Endodermal cell (in vitro differentiated cells): ENCODE measurements at regions not wholly inside any gene's neighbourhood (a gene's known extent, or its start where the extent isn't known, plus 50 kb on each side); places are given as distances from the start of the nearest gene placed in this dataset.

Source experiments
- DNase-seq: peaks from one replicate; pipeline ENCODE4 v3.0.0-alpha.2; 2017
- H3K27ac ChIP-seq: 2 replicates; pipeline ENCODE4 v1.5.1; 2013; ENCODE audit warnings: mild to moderate bottlenecking, low read depth, low read length, moderate library complexity
- H3K27me3 ChIP-seq: 2 replicates; pipeline ENCODE4 v1.6.1; 2013; ENCODE audit warnings: mild to moderate bottlenecking, low read length, moderate library complexity; ENCODE audit not compliant: insufficient read depth, control insufficient read depth, poor library complexity, severe bottlenecking
- H3K36me3 ChIP-seq: 2 replicates; pipeline ENCODE4 v1.7.0; 2013; ENCODE audit warnings: mild to moderate bottlenecking, low read length, moderate library complexity; ENCODE audit not compliant: control insufficient read depth, insufficient read depth
- H3K4me1 ChIP-seq: one replicate; pipeline ENCODE4 v1.7.0; 2013; ENCODE audit warnings: low read length; ENCODE audit not compliant: control insufficient read depth, insufficient read depth
- H3K4me3 ChIP-seq: 2 replicates; pipeline ENCODE4 v1.5.1; 2013; ENCODE audit warnings: mild to moderate bottlenecking, low read length, moderate library complexity
- H3K9ac ChIP-seq: 2 replicates; pipeline ENCODE4 v1.6.1; 2013; ENCODE audit warnings: mild to moderate bottlenecking, low read length, moderate library complexity; ENCODE audit not compliant: poor library complexity, severe bottlenecking; ENCODE audit errors: extremely low read depth
- H3K9me3 ChIP-seq: 2 replicates; pipeline ENCODE4 v1.6.1; 2013; ENCODE audit warnings: mild to moderate bottlenecking, low read length, moderate library complexity; ENCODE audit not compliant: control insufficient read depth
- H3K27ac Mint-ChIP-seq: 2 replicates; pipeline ENCODE4 v1.8.0; 2020; ENCODE audit warnings: mixed read lengths
- H3K27me3 Mint-ChIP-seq: 2 replicates; pipeline ENCODE4 v1.8.0; 2021; ENCODE audit warnings: mild to moderate bottlenecking, mixed read lengths; ENCODE audit not compliant: insufficient read depth
- H3K36me3 Mint-ChIP-seq: 2 replicates; pipeline ENCODE4 v1.8.0; 2020; ENCODE audit warnings: low read depth, mixed read lengths
- H3K4me1 Mint-ChIP-seq: 2 replicates; pipeline ENCODE4 v1.8.0; 2020; ENCODE audit warnings: mixed read lengths
- H3K4me3 Mint-ChIP-seq: 2 replicates; pipeline ENCODE4 v1.8.0; 2020; ENCODE audit warnings: mild to moderate bottlenecking, moderate library complexity, mixed read lengths
- H3K9me3 Mint-ChIP-seq: 2 replicates; pipeline ENCODE4 v1.8.0; 2020; ENCODE audit warnings: mild to moderate bottlenecking, mixed read lengths
- WGBS, 2 experiments: methylation state at CpG; one replicate each; pipeline versions ENCODE4 v1.1.5 to v1.1.7; 2013; ENCODE audit warnings: missing lambda C conversion rate in 2 of 2, mixed read lengths in 1 of 2; ENCODE audit not compliant: insufficient coverage in 1 of 2, insufficient read length in 1 of 2; 5-methylcytosine and 5-hydroxymethylcytosine counted together
- TF ChIP-seq, protein P1 (sequence below): fragments of 200-600 bp; sonication (generic); conservative IDR thresholded peaks from 2 replicates; pipeline ENCODE4 v1.5.0; 2021; ENCODE audit warnings: antibody characterized with exemption, mild to moderate bottlenecking

DNA sequence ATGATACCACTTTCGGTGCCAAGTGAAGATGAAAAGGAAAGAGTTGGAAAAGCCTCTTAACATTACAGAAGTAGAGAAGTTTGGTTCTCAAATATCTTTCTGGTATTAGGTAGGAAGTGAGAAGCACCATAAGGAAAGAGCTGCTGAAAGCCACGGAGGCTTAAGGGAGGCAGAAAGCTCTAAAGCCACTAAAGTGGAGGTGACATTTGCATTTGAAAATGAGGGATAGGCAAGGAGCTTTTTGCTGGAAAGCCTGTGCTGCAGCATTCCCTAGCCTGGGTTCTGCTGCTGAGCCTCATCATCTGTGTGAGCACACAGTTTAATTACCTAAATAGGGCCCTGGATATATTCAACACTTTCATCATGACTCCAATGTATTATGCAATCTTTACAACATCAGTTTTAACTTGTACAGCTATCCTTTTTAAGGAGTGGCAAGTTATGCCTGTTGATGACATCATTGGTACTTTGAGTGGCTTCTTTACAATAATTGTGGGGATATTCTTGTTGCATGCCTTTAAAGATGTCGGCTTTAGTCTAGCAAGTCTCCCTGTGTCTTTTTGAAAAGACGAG lies 315.4 kb downstream of the RBM26 start:
- no peaks in the 10 kb centered on the region for H3K27me3 ChIP-seq
- WGBS, 2 experiments, result 76 to 77% methylated on average over 2 to 4 of the region's 4 CpGs

DNA sequence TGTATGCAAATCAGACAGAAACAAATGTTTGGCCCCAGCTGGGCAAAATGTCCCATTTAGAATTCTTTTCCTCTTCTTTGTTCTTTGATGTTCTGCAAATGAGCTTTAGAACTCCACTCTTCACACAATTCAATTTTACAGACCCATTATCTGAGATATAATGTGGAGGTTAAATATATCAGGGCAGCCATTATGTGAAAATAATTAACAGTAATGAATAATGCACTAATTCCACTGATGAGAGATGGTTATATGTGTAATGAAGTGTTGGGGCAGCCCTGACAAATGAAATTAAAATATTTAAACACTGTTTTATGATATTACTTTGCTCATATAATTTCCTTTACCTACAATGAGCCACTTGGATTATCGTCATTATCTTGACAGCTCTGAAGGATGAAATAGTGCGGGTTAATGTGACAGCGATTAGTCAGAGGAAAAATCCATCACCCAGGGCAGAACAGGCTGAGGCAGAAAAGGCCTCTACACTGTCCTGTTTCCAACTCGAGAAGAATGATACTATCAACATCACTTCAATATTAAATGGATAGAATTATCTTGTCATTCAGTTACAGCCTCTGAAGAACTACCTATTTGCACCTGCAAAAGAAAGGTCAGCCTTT lies 321.1 kb downstream of the RBM26 start:
- H3K4me1 ChIP-seq, result no peaks in the 10 kb centered on the region
- Mint-ChIP-seq H3K4me3 (no peak overlapping the region), H3K4me1 (no peaks in the 10 kb centered on the region), H3K9me3 (peaks cover 10% of the 10 kb centered on the region), H3K27ac (no peak overlapping the region), H3K27me3 (no peaks in the 10 kb centered on the region), H3K36me3 (no peaks in the 10 kb centered on the region)
- H3K9ac ChIP-seq, result no peak overlapping the region
- WGBS, 2 experiments, result 89 to 94% methylated on average over 3 to 4 of the region's 4 CpGs
- no peak overlapping the region for H3K27ac ChIP-seq
- no peaks in the 10 kb centered on the region for H3K27me3 ChIP-seq
- H3K9me3 ChIP-seq, result no peaks in the 10 kb centered on the region
- TF ChIP-seq, protein P1, sequence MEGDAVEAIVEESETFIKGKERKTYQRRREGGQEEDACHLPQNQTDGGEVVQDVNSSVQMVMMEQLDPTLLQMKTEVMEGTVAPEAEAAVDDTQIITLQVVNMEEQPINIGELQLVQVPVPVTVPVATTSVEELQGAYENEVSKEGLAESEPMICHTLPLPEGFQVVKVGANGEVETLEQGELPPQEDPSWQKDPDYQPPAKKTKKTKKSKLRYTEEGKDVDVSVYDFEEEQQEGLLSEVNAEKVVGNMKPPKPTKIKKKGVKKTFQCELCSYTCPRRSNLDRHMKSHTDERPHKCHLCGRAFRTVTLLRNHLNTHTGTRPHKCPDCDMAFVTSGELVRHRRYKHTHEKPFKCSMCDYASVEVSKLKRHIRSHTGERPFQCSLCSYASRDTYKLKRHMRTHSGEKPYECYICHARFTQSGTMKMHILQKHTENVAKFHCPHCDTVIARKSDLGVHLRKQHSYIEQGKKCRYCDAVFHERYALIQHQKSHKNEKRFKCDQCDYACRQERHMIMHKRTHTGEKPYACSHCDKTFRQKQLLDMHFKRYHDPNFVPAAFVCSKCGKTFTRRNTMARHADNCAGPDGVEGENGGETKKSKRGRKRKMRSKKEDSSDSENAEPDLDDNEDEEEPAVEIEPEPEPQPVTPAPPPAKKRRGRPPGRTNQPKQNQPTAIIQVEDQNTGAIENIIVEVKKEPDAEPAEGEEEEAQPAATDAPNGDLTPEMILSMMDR, result no peak
- DNase-seq, result no peak
- no peak overlapping the region for H3K4me3 ChIP-seq
- no peaks in the 10 kb centered on the region for H3K36me3 ChIP-seq

More for the DNA sequence above, 315.4 kb downstream of the RBM26 start:
- TF ChIP-seq, protein P1, result no peak
- Mint-ChIP-seq H3K27me3 (no peaks in the 10 kb centered on the region), H3K27ac (no peak overlapping the region), H3K4me3 (no peak overlapping the region), H3K4me1 (no peaks in the 10 kb centered on the region), H3K9me3 (peaks cover 2% of the 10 kb centered on the region), H3K36me3 (no peaks in the 10 kb centered on the region)
- no peak overlapping the region for H3K27ac ChIP-seq
- DNase-seq, result no peak
- no peak overlapping the region for H3K9ac ChIP-seq
- H3K9me3 ChIP-seq, result no peaks in the 10 kb centered on the region
- H3K36me3 ChIP-seq, result no peaks in the 10 kb centered on the region
- H3K4me1 ChIP-seq, result no peaks in the 10 kb centered on the region
- H3K4me3 ChIP-seq, result no peak overlapping the region

DNA sequence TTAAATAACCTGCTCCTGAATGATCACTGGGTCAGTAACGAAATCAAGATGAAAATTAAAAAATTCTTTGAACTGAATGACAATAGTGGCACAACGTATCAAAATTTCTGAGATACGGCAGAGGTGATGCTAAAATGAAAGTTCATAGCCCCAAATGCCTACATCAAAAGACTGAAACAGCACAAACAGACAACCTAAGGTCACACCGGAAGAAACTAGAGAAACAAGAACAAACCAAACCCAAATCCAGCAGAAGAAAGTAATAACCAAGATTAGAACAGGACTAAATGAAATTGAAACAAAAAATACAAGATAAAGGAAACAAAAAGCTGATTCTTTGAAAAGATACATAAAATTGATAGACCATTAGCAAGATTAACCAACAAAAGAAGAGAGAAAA lies 324.1 kb downstream of the RBM26 start:
- DNase-seq, result no peak
- H3K27me3 Mint-ChIP-seq, result no peaks in the 10 kb centered on the region
- H3K9me3 Mint-ChIP-seq, result peaks cover 14% of the 10 kb centered on the region
- TF ChIP-seq, protein P1, result no peak
- H3K4me1 Mint-ChIP-seq, result no peaks in the 10 kb centered on the region
- H3K36me3 ChIP-seq, result no peaks in the 10 kb centered on the region
- no peaks in the 10 kb centered on the region for H3K4me1 ChIP-seq
- H3K27ac Mint-ChIP-seq, result no peak overlapping the region
- peaks cover 4% of the 10 kb centered on the region for H3K9me3 ChIP-seq
- H3K27ac ChIP-seq, result no peak overlapping the region
- WGBS, 2 experiments, result 93 to 94% methylated on average over 2 to 4 of the region's 4 CpGs
- no peak overlapping the region for H3K4me3 ChIP-seq
- H3K36me3 Mint-ChIP-seq, result no peaks in the 10 kb centered on the region
- no peak overlapping the region for H3K9ac ChIP-seq
- H3K4me3 Mint-ChIP-seq, result no peak overlapping the region
- no peaks in the 10 kb centered on the region for H3K27me3 ChIP-seq
